Mesendoderm (in vitro differentiated cells): ENCODE measurements at regions not wholly inside any gene's neighbourhood (a gene's known extent, or its start where the extent isn't known, plus 50 kb on each side); places are given as distances from the start of the nearest gene placed in this dataset.
"Not testable (repeated sequence)": the region's sequence is repeated elsewhere in the genome, so short reads cannot be mapped to it uniquely, and the experiment has no call there.

ENCODE experiments used
- DNase-seq: peaks from one replicate; pipeline ENCODE4 v3.0.0; 2013
- H2AK5ac ChIP-seq: 2 replicates; pipeline ENCODE4 v1.6.1; 2013; ENCODE audit warnings: low read length, inconsistent platforms
- H2BK120ac ChIP-seq: 2 replicates; pipeline ENCODE4 v1.6.1; 2013; ENCODE audit warnings: low read depth, mild to moderate bottlenecking, low read length, moderate library complexity, mixed read lengths
- H2BK15ac ChIP-seq: replicated peaks from 2 replicates; pipeline ENCODE4 v1.6.1; 2013; ENCODE audit warnings: low read depth, mild to moderate bottlenecking, moderate library complexity
- H2BK5ac ChIP-seq: 2 replicates; pipeline ENCODE4 v1.6.1; 2013; ENCODE audit warnings: low read length, inconsistent platforms
- H3K18ac ChIP-seq: 2 replicates; pipeline ENCODE4 v1.6.1; 2013; ENCODE audit warnings: mild to moderate bottlenecking, low read length, mixed read lengths
- H3K23ac ChIP-seq: one replicate; pipeline ENCODE4 v1.6.1; 2013; ENCODE audit warnings: low read length
- H3K27ac ChIP-seq: 2 replicates; pipeline ENCODE4 v1.5.1; 2013; ENCODE audit warnings: low read depth, mild to moderate bottlenecking, inconsistent platforms, low read length, moderate library complexity
- H3K27me3 ChIP-seq: 2 replicates; pipeline ENCODE4 v1.6.1; 2013; ENCODE audit warnings: low read length, control low read depth, mild to moderate bottlenecking, inconsistent platforms; ENCODE audit not compliant: insufficient read depth, poor library complexity
- H3K36me3 ChIP-seq: 2 replicates; pipeline ENCODE4 v1.6.1; 2013; ENCODE audit warnings: low read length, inconsistent platforms; ENCODE audit not compliant: control insufficient read depth, insufficient read depth
- H3K4ac ChIP-seq: one replicate; pipeline ENCODE4 v1.6.1; 2013; ENCODE audit warnings: low read depth, mild to moderate bottlenecking, low read length, moderate library complexity
- H3K4me1 ChIP-seq: 2 replicates; pipeline ENCODE4 v1.6.1; 2013; ENCODE audit warnings: low read depth, low read length, inconsistent platforms; ENCODE audit not compliant: control insufficient read depth
- H3K4me2 ChIP-seq: 2 replicates; pipeline ENCODE4 v1.6.1; 2013; ENCODE audit warnings: low read length
- H3K4me3 ChIP-seq: 2 replicates; pipeline ENCODE4 v1.5.1; 2013; ENCODE audit warnings: mild to moderate bottlenecking, low read length
- H3K56ac ChIP-seq: one replicate; pipeline ENCODE4 v1.6.1; 2013; ENCODE audit warnings: low read length
- H3K79me1 ChIP-seq: 2 replicates; pipeline ENCODE4 v1.6.1; 2013; ENCODE audit warnings: low read length, inconsistent platforms
- H3K79me2 ChIP-seq: 2 replicates; pipeline ENCODE4 v1.6.1; 2013; ENCODE audit warnings: mild to moderate bottlenecking, low read length; ENCODE audit not compliant: control insufficient read depth, insufficient read depth
- H3K9ac ChIP-seq: 2 replicates; pipeline ENCODE4 v1.6.1; 2013; ENCODE audit warnings: low read length, inconsistent platforms
- H4K5ac ChIP-seq: one replicate; pipeline ENCODE4 v1.6.1; 2013; ENCODE audit warnings: low read length
- H4K8ac ChIP-seq: one replicate; pipeline ENCODE4 v1.6.1; 2013; ENCODE audit warnings: low read depth, mild to moderate bottlenecking, control low read depth, low read length, moderate library complexity
- WGBS: extraction: QIAGEN DNeasy Blood & Tissue Kit; methylation state at CpG from one replicate; pipeline ENCODE4 v1.1.7; 2013; ENCODE audit warnings: low lambda C conversion rate, missing lambda C conversion rate; ENCODE audit not compliant: insufficient coverage; ENCODE audit errors: extremely low coverage; 5-methylcytosine and 5-hydroxymethylcytosine counted together

GRCh38 chr9:41367301-41367700 is 178.2 kb upstream of the ZNG1F start:
- not testable (repeated sequence) for H2BK15ac ChIP-seq, H3K27me3 ChIP-seq, H3K79me2 ChIP-seq, H3K18ac ChIP-seq, H2AK5ac ChIP-seq, H3K56ac ChIP-seq, H3K79me1 ChIP-seq, H3K23ac ChIP-seq, H3K36me3 ChIP-seq, H2BK5ac ChIP-seq, H2BK120ac ChIP-seq, H3K4me1 ChIP-seq, H3K4me3 ChIP-seq, H3K4ac ChIP-seq, H4K8ac ChIP-seq, H3K4me2 ChIP-seq, H3K27ac ChIP-seq, H3K9ac ChIP-seq, H4K5ac ChIP-seq
- DNase-seq = peak; percentile 0
- no CpG with 5 or more reads among the region's 3 CpGs for WGBS

- not testable (repeated sequence) for H3K27ac ChIP-seq, H3K56ac ChIP-seq, H4K8ac ChIP-seq
These were observed 172.7 kb upstream of the ZNG1F start for GRCh38 chr9:41361790-41362189.

GRCh38 chr9:41359116-41359515 is 170.0 kb upstream of the ZNG1F start:
- not testable (repeated sequence) for H4K5ac ChIP-seq, H3K27me3 ChIP-seq, H3K27ac ChIP-seq, H2BK15ac ChIP-seq, H3K4ac ChIP-seq, H3K36me3 ChIP-seq, H3K79me2 ChIP-seq, H3K79me1 ChIP-seq, H3K4me3 ChIP-seq, H3K4me2 ChIP-seq, H2BK120ac ChIP-seq, H3K23ac ChIP-seq, H2AK5ac ChIP-seq, H4K8ac ChIP-seq, H3K4me1 ChIP-seq, H2BK5ac ChIP-seq, H3K18ac ChIP-seq
- no CpG with 5 or more reads among the region's 27 CpGs for WGBS
- DNase-seq = peak; percentile 2
- Histone ChIP-seq H3K9ac (peak overlapping the region; percentile 40), H3K56ac (peak overlapping the region; percentile 73)

More at GRCh38 chr9:41361790-41362189, 172.7 kb upstream of the ZNG1F start:
- not testable (repeated sequence) for H3K4ac ChIP-seq, H3K79me1 ChIP-seq, H3K79me2 ChIP-seq, H2BK120ac ChIP-seq, H3K27me3 ChIP-seq, H3K4me2 ChIP-seq, H2BK15ac ChIP-seq, DNase-seq, H3K9ac ChIP-seq, H3K4me1 ChIP-seq, H3K23ac ChIP-seq, H3K4me3 ChIP-seq, H2BK5ac ChIP-seq, H3K18ac ChIP-seq, H2AK5ac ChIP-seq, H4K5ac ChIP-seq, H3K36me3 ChIP-seq
- no CpG with 5 or more reads among the region's 1 CpG for WGBS

- H4K5ac ChIP-seq, H3K36me3 ChIP-seq, H3K56ac ChIP-seq, H4K8ac ChIP-seq, H3K4me3 ChIP-seq, H3K4ac ChIP-seq, H3K4me1 ChIP-seq, H3K18ac ChIP-seq, H2BK120ac ChIP-seq, H2BK5ac ChIP-seq, H3K23ac ChIP-seq, H3K79me2 ChIP-seq, H3K27me3 ChIP-seq, H3K27ac ChIP-seq, H3K4me2 ChIP-seq, H2AK5ac ChIP-seq, H3K79me1 ChIP-seq, H2BK15ac ChIP-seq, H3K9ac ChIP-seq: not testable (repeated sequence)
- peak; percentile 73 for DNase-seq
- no CpG with 5 or more reads among the region's 40 CpGs for WGBS
These were observed 169.6 kb upstream of the ZNG1F start for GRCh38 chr9:41358682-41359081.

DNA sequence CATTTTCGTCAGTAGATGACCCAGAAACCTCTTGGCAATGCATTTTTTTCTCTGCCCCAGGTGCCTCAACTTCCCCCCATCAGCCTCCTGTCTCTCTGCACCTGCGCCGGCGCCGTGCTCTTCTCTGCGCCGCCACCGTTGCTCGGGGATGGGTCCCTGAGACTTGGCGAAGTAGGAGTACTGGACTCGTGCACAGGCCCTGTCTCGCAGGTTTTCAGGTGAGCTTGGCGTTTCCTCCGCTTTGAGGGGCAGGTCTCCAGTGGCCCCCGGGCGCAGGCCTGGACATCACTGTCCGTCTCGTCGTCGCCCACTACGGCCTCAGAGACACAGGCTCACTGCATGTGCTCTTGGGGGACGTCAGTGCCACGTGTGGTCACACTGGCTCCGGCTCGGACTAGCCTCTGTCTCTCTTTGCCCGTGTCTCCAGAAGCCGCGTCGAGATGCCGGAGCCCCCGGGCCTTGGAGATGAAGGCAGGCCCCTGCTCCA is 168.8 kb upstream of the ZNG1F start:
- H3K18ac ChIP-seq, H2AK5ac ChIP-seq, DNase-seq, H3K27me3 ChIP-seq, H2BK15ac ChIP-seq, H4K8ac ChIP-seq, H3K36me3 ChIP-seq, H3K4ac ChIP-seq, H2BK120ac ChIP-seq, H2BK5ac ChIP-seq, H4K5ac ChIP-seq, H3K79me1 ChIP-seq, H3K4me2 ChIP-seq, H3K4me1 ChIP-seq, H3K27ac ChIP-seq, H3K4me3 ChIP-seq, H3K9ac ChIP-seq, H3K79me2 ChIP-seq, H3K23ac ChIP-seq, H3K56ac ChIP-seq: not testable (repeated sequence)
- no CpG with 5 or more reads among the region's 31 CpGs for WGBS

DNA sequence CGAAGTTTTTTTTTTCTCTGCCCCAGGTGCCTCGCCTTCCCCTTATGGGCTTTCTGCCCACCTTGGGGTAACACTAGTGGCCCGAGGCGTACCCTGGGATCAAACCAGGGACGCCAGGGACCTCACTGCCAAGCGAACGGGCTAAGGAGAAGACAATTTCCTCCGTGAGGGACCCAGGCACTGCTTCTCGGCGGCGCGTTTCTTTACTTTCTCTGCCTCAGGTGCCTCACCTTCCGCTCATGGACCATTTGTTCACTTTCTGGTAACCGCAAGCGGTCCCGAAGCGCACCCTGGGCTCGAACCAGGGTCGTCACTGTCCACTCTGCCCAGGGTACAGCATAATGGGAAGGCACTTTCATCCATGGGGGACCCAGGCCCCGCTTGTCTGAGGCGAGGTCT is 168.2 kb upstream of the ZNG1F start:
- DNase-seq, H3K56ac ChIP-seq, H3K27me3 ChIP-seq, H2BK5ac ChIP-seq, H3K18ac ChIP-seq, H3K9ac ChIP-seq, H3K79me1 ChIP-seq, H3K4me1 ChIP-seq, H2BK120ac ChIP-seq, H2AK5ac ChIP-seq, H2BK15ac ChIP-seq, H3K4ac ChIP-seq, H3K36me3 ChIP-seq, H3K4me3 ChIP-seq, H3K23ac ChIP-seq, H3K27ac ChIP-seq, H3K4me2 ChIP-seq, H4K8ac ChIP-seq, H3K79me2 ChIP-seq, H4K5ac ChIP-seq: not testable (repeated sequence)
- no CpG with 5 or more reads among the region's 21 CpGs for WGBS
